ENCODE measurements at regions not wholly inside any gene's neighbourhood (a gene's known extent, or its start where the extent isn't known, plus 50 kb on each side); places are given as distances from the start of the nearest gene placed in this dataset.

GRCh38 chr2:239667431-239667985 lies 266.7 kb upstream of the HDAC4 start:
- TF ChIP-seq EZH2 (IDR thresholded peaks at IDR 0.05; ENCODE audit: borderline replicate concordance, low read length), result no peak
- TF ChIP-seq, protein P1, sequence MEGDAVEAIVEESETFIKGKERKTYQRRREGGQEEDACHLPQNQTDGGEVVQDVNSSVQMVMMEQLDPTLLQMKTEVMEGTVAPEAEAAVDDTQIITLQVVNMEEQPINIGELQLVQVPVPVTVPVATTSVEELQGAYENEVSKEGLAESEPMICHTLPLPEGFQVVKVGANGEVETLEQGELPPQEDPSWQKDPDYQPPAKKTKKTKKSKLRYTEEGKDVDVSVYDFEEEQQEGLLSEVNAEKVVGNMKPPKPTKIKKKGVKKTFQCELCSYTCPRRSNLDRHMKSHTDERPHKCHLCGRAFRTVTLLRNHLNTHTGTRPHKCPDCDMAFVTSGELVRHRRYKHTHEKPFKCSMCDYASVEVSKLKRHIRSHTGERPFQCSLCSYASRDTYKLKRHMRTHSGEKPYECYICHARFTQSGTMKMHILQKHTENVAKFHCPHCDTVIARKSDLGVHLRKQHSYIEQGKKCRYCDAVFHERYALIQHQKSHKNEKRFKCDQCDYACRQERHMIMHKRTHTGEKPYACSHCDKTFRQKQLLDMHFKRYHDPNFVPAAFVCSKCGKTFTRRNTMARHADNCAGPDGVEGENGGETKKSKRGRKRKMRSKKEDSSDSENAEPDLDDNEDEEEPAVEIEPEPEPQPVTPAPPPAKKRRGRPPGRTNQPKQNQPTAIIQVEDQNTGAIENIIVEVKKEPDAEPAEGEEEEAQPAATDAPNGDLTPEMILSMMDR (IDR thresholded peaks at IDR 0.05; ENCODE audit: low read length), result no peak
- no peaks in the 10 kb centered on the region for H3K27me3 ChIP-seq (ENCODE audit: insufficient read depth, low read length)

GRCh38 chr2:239666855-239667376 lies 266.1 kb upstream of the HDAC4 start:
- H4K20me1 ChIP-seq (ENCODE audit: insufficient read depth, low read length), result no peaks in the 10 kb centered on the region
- no peaks in the 10 kb centered on the region for H3F3A ChIP-seq (ENCODE audit: insufficient read depth, low read length)
- no peak overlapping the region for H3K9ac ChIP-seq (ENCODE audit: low read length)
- no peak for TF ChIP-seq EZH2 (IDR thresholded peaks at IDR 0.05; ENCODE audit: borderline replicate concordance, low read length)
- TF ChIP-seq, protein P1 (IDR thresholded peaks at IDR 0.05; ENCODE audit: low read length), result no peak
- no peaks in the 10 kb centered on the region for H3K79me2 ChIP-seq (ENCODE audit: insufficient read depth, low read length)
- no peaks in the 10 kb centered on the region for H3K36me3 ChIP-seq (ENCODE audit: insufficient read depth, low read length)
- no peak overlapping the region for H2AFZ ChIP-seq (ENCODE audit: low read length)
- H3K27ac ChIP-seq (ENCODE audit: low read depth, low read length, poor library complexity, severe bottlenecking), result no peak overlapping the region
- no peaks in the 10 kb centered on the region for H3K4me1 ChIP-seq (ENCODE audit: insufficient read depth, low read length, severe bottlenecking)
- H3K9me2 ChIP-seq (ENCODE audit: low read depth, low read length), result no peaks in the 10 kb centered on the region
- no peaks in the 10 kb centered on the region for H3K27me3 ChIP-seq (ENCODE audit: insufficient read depth, low read length)
- H3K9me3 ChIP-seq (ENCODE audit: low read length), result no peaks in the 10 kb centered on the region
- H3K4me2 ChIP-seq (ENCODE audit: low read length), result no peak overlapping the region
- H3K4me3 ChIP-seq (ENCODE audit: low read depth, low read length, poor library complexity, severe bottlenecking), result no peak overlapping the region

More at GRCh38 chr2:239667431-239667985, 266.7 kb upstream of the HDAC4 start:
- Histone ChIP-seq H3F3A (ENCODE audit: insufficient read depth, low read length) (no peaks in the 10 kb centered on the region), H3K27ac (ENCODE audit: low read depth, low read length, poor library complexity, severe bottlenecking) (no peak overlapping the region), H3K9me2 (ENCODE audit: low read depth, low read length) (no peaks in the 10 kb centered on the region), H3K4me2 (ENCODE audit: low read length) (no peak overlapping the region), H3K36me3 (ENCODE audit: insufficient read depth, low read length) (no peaks in the 10 kb centered on the region), H3K79me2 (ENCODE audit: insufficient read depth, low read length) (no peaks in the 10 kb centered on the region), H2AFZ (ENCODE audit: low read length) (no peak overlapping the region), H3K9me3 (ENCODE audit: low read length) (no peaks in the 10 kb centered on the region), H3K4me3 (ENCODE audit: low read depth, low read length, poor library complexity, severe bottlenecking) (no peak overlapping the region), H4K20me1 (ENCODE audit: insufficient read depth, low read length) (no peaks in the 10 kb centered on the region), H3K4me1 (ENCODE audit: insufficient read depth, low read length, severe bottlenecking) (no peaks in the 10 kb centered on the region), H3K9ac (ENCODE audit: low read length) (no peak overlapping the region)

GRCh38 chr2:239666053-239666854 lies 265.4 kb upstream of the HDAC4 start:
- Histone ChIP-seq H3K9ac (ENCODE audit: low read length) (no peak overlapping the region), H2AFZ (ENCODE audit: low read length) (no peak overlapping the region), H3K4me3 (ENCODE audit: low read depth, low read length, poor library complexity, severe bottlenecking) (no peak overlapping the region), H3K27ac (ENCODE audit: low read depth, low read length, poor library complexity, severe bottlenecking) (no peak overlapping the region), H3K27me3 (ENCODE audit: insufficient read depth, low read length) (no peaks in the 10 kb centered on the region), H4K20me1 (ENCODE audit: insufficient read depth, low read length) (no peaks in the 10 kb centered on the region), H3K9me2 (ENCODE audit: low read depth, low read length) (no peaks in the 10 kb centered on the region), H3K79me2 (ENCODE audit: insufficient read depth, low read length) (no peaks in the 10 kb centered on the region), H3K36me3 (ENCODE audit: insufficient read depth, low read length) (no peaks in the 10 kb centered on the region), H3K4me1 (ENCODE audit: insufficient read depth, low read length, severe bottlenecking) (no peaks in the 10 kb centered on the region), H3K9me3 (ENCODE audit: low read length) (no peaks in the 10 kb centered on the region), H3K4me2 (ENCODE audit: low read length) (no peak overlapping the region), H3F3A (ENCODE audit: insufficient read depth, low read length) (no peaks in the 10 kb centered on the region)
- no peak for TF ChIP-seq EZH2 (IDR thresholded peaks at IDR 0.05; ENCODE audit: borderline replicate concordance, low read length)
- TF ChIP-seq, protein P1 (IDR thresholded peaks at IDR 0.05; ENCODE audit: low read length), result no peak

All from OCI-LY1 (cell line).